ENCODE measurements at regions not wholly inside any gene's neighbourhood (a gene's known extent, or its start where the extent isn't known, plus 50 kb on each side); places are given as distances from the start of the nearest gene placed in this dataset.

- TF ChIP-seq CTCF (conservative IDR thresholded peaks at IDR 0.05; ENCODE audit: low read depth in 2 of 2) = no peak
- no peak for TF ChIP-seq ZNF331 (CRISPR knock-in tag; IDR thresholded peaks at IDR 0.05; ENCODE audit: low read depth)
- no peak for TF ChIP-seq CREB1 (CRISPR knock-in tag; IDR thresholded peaks at IDR 0.05; ENCODE audit: low read depth)
- TF ChIP-seq POLR2AphosphoS5 (IDR thresholded peaks at IDR 0.05; ENCODE audit: low read depth) = no peak
- no peak for TF ChIP-seq NANOG (IDR thresholded peaks at IDR 0.05; ENCODE audit: borderline replicate concordance)
- no peak for TF ChIP-seq ETS1 (IDR thresholded peaks at IDR 0.05)
Measured at GRCh38 chr13:79674765-79675515, 194.0 kb downstream of the NDFIP2 start (continued).

- peaks cover 6% of the 10 kb centered on the region; the same call in 2 of the 3 replicates for H3K4me1 Mint-ChIP-seq
- TF ChIP-seq ZNF331 (CRISPR knock-in tag; IDR thresholded peaks at IDR 0.05; ENCODE audit: low read depth) (no peak), CTCF (conservative IDR thresholded peaks at IDR 0.05; ENCODE audit: low read depth in 2 of 2) (no peak), NANOG (IDR thresholded peaks at IDR 0.05; ENCODE audit: borderline replicate concordance) (no peak), STAT1 (IDR thresholded peaks at IDR 0.05; ENCODE audit: unreplicated experiment) (no peak), REST (IDR thresholded peaks at IDR 0.05; ENCODE audit: unreplicated experiment) (no peak), ETS1 (IDR thresholded peaks at IDR 0.05) (no peak)
Measured at GRCh38 chr13:79673993-79674377, 193.0 kb downstream of the NDFIP2 start.

More at GRCh38 chr13:79673993-79674377, 193.0 kb downstream of the NDFIP2 start:
- Histone ChIP-seq H3K4me3 (no peak overlapping the region), H2AFZ (0 out of 2 replicates have a peak overlapping the region, but pooled peaks have one; percentile 38), H3K4me1 (ENCODE audit: insufficient read depth) (peaks cover 4% of the 10 kb centered on the region; the same call in 1 of the 2 replicates), H4K20me1 (replicated peaks; ENCODE audit: insufficient read depth) (no peaks in the 10 kb centered on the region), H3K36me3 (ENCODE audit: insufficient read depth) (no peaks in the 10 kb centered on the region), H3F3A (replicated peaks; ENCODE audit: low read depth) (no peaks in the 10 kb centered on the region), H3K4me2 (no peak overlapping the region), H3K9me2 (ENCODE audit: insufficient read depth) (no peaks in the 10 kb centered on the region), H3K27me3 (ENCODE audit: insufficient read depth) (no peaks in the 10 kb centered on the region), H3K79me2 (replicated peaks; ENCODE audit: insufficient read depth) (no peaks in the 10 kb centered on the region), H3K27ac (ENCODE audit: low read depth) (no peak overlapping the region)
- ATAC-seq (no peak), DNase-seq (ENCODE audit: low spot score) (no peak)
- Mint-ChIP-seq H3K9me3 (no peaks in the 10 kb centered on the region), H3K27ac (no peak overlapping the region), H3K27me3 (ENCODE audit: insufficient read depth, low read depth, poor library complexity) (no peaks in the 10 kb centered on the region), H3K36me3 (ENCODE audit: low read depth) (no peaks in the 10 kb centered on the region), H3K4me3 (no peak overlapping the region)

Data from GM23338 (cell line).